HepG2 (cell line): ENCODE measurements at regions not wholly inside any gene's neighbourhood (a gene's known extent, or its start where the extent isn't known, plus 50 kb on each side); places are given as distances from the start of the nearest gene placed in this dataset.

Experiments
- ATAC-seq: fragments of 200-7000 bp; cut with Tn5 transposase; 3 replicates; pipeline ENCODE4 v1.9.1; 2020; ENCODE audit warnings: mild to moderate bottlenecking, moderate library complexity
- BruUV-seq: library from RNA; stranded (reverse); fragments of 400-500 nt; replicated peaks from 2 replicates; lab custom pipeline; 2021; lab: Mats Ljungman, UMichigan
- CTCF ChIA-PET: fragments of 300-600 bp; formaldehyde crosslinking; extraction: SDS; loops from one replicate; lab custom pipeline; 2021; ENCODE audit warnings: low total read pairs, inconsistent platforms, low intra/inter-chr PET ratio; lab: Yijun Ruan, JAX
- POLR2A ChIA-PET: fragments of 350-600 bp; sonication (Branson Sonifier 250); formaldehyde crosslinking; loops from one replicate; lab custom pipeline; 2020; ENCODE audit warnings: antibody characterized with exemption, inconsistent platforms; lab: Yijun Ruan, JAX
- DNase-seq: peaks from one replicate; pipeline ENCODE4 v3.0.0-alpha.2; 2015; ENCODE audit warnings: low spot score
- FAIRE-seq: peaks from 3 replicates; lab custom pipeline; 2011; peaks lifted over from hg19 to GRCh38; lab: Jason Lieb, UNC
- H2AFZ ChIP-seq: one replicate; pipeline ENCODE4 v1.6.1; 2011; ENCODE audit warnings: low read length, inconsistent platforms
- H3K27ac ChIP-seq: fragments of 300-600 bp; 3 replicates; pipeline ENCODE4 v1.8.0; 2011; ENCODE audit warnings: mixed run types, mild to moderate bottlenecking, mixed read lengths, low read length, inconsistent platforms; ENCODE audit not compliant: insufficient read depth; ENCODE audit errors: extremely low read length
- H3K27me3 ChIP-seq, 2 experiments: fragments of 200-600 bp in 1 of 2; 2 replicates in 1 of 2; 3 replicates in 1 of 2; pipeline versions ENCODE4 v1.6.0 to v1.8.0; 2011; ENCODE audit warnings: low read length in 2 of 2, mild to moderate bottlenecking in 2 of 2, moderate library complexity in 2 of 2, inconsistent platforms in 1 of 2; ENCODE audit not compliant: insufficient read depth in 2 of 2, control insufficient read depth in 1 of 2
- H3K36me3 ChIP-seq, 2 experiments: fragments of 200-600 bp in 1 of 2; replicated peaks in 1 of 2; 2 replicates in 1 of 2; 3 replicates in 1 of 2; pipeline versions ENCODE4 v1.5.1 to v1.8.0; 2011; ENCODE audit warnings: low read length in 2 of 2, inconsistent platforms in 1 of 2; ENCODE audit not compliant: insufficient read depth in 2 of 2, control insufficient read depth in 1 of 2
- H3K4me1 ChIP-seq: 2 replicates; pipeline ENCODE4 v1.5.1; 2012; ENCODE audit warnings: low read length, inconsistent platforms; ENCODE audit not compliant: insufficient read depth
- H3K4me2 ChIP-seq: 2 replicates; pipeline ENCODE4 v1.6.0; 2011; ENCODE audit warnings: low read depth, low read length, inconsistent platforms
- H3K4me3 ChIP-seq, 3 experiments: fragments of 200-600 bp in 1 of 3; sonication (generic), shearing (Covaris generic) in 1 of 3; replicated peaks in 1 of 3; 2 replicates each; pipeline ENCODE4 v1.5.1; 2011 to 2016; ENCODE audit warnings: low read length in 3 of 3, inconsistent platforms in 2 of 3, low read depth in 2 of 3, mild to moderate bottlenecking in 2 of 3, control low read depth in 1 of 3, mixed read lengths in 1 of 3; ENCODE audit not compliant: insufficient read depth in 1 of 3
- H3K79me2 ChIP-seq: one replicate; pipeline ENCODE4 v1.6.1; 2011; ENCODE audit warnings: low read length, inconsistent platforms; ENCODE audit not compliant: insufficient read depth
- H3K9ac ChIP-seq: 2 replicates; pipeline ENCODE4 v1.6.0; 2011; ENCODE audit warnings: mild to moderate bottlenecking, low read depth, low read length, inconsistent platforms; ENCODE audit not compliant: insufficient read depth
- H3K9me3 ChIP-seq: 2 replicates; pipeline ENCODE4 v1.5.1; 2012; ENCODE audit warnings: mild to moderate bottlenecking, low read length
- H4K20me1 ChIP-seq: 2 replicates; pipeline ENCODE4 v1.6.0; 2011; ENCODE audit warnings: inconsistent platforms, mild to moderate bottlenecking, low read length, moderate library complexity; ENCODE audit not compliant: insufficient read depth
- CC2D1A ChIP-seq: sonication (generic); formaldehyde crosslinking; IDR thresholded peaks from 2 replicates; pipeline ENCODE4 v1.8.1; 2023; ENCODE audit warnings: mild to moderate bottlenecking, missing genetic modification reagents
- CREM ChIP-seq, 2 experiments: sonication (generic) in 1 of 2; formaldehyde crosslinking in 1 of 2; IDR thresholded peaks; 2 replicates each; pipeline versions ENCODE4 v1.4.0 to v1.6.1; 2016 to 2020; ENCODE audit warnings: antibody characterized with exemption in 1 of 2, mild to moderate bottlenecking in 1 of 2, missing genetic modification reagents in 1 of 2
- ELF4 ChIP-seq: sonication (generic); formaldehyde crosslinking; IDR thresholded peaks from 2 replicates; pipeline ENCODE4 v1.5.0; 2020; ENCODE audit warnings: missing genetic modification reagents, mild to moderate bottlenecking, moderate library complexity, borderline replicate concordance
- FOXP1 ChIP-seq, 2 experiments: fragments of 450-650 bp in 1 of 2; IDR thresholded peaks; 2 replicates each; pipeline ENCODE4 v1.6.1; 2017 to 2018; ENCODE audit warnings: antibody characterized with exemption in 1 of 2
- HMG20B ChIP-seq: conservative IDR thresholded peaks from 2 replicates; pipeline ENCODE4 v1.6.1; 2016; ENCODE audit warnings: missing genetic modification reagents, missing compliant biosample characterization
- KAT2B ChIP-seq: fragments of 150-350 bp; IDR thresholded peaks from 2 replicates; pipeline ENCODE4 v1.6.1; 2014; ENCODE audit warnings: low read depth, low read length, borderline replicate concordance
- KDM4B ChIP-seq: sonication (generic); formaldehyde crosslinking; IDR thresholded peaks from 2 replicates; pipeline ENCODE4 v1.4.0; 2020; ENCODE audit warnings: missing genetic modification reagents
- MEIS2 ChIP-seq: sonication (generic); formaldehyde crosslinking; IDR thresholded peaks from 2 replicates; pipeline ENCODE4 v1.9.0; 2021; ENCODE audit warnings: mild to moderate bottlenecking, missing genetic modification reagents
- ZHX2 ChIP-seq, 2 experiments: sonication (generic) in 1 of 2; formaldehyde crosslinking in 1 of 2; IDR thresholded peaks; 2 replicates each; pipeline versions ENCODE4 v1.6.1 to v1.9.0; 2014 to 2022; ENCODE audit warnings: antibody characterized with exemption in 1 of 2, borderline replicate concordance in 1 of 2, inconsistent platforms in 1 of 2, low read depth in 1 of 2, missing genetic modification reagents in 1 of 2
- ZNF17 ChIP-seq: sonication (generic); formaldehyde crosslinking; IDR thresholded peaks from 2 replicates; pipeline ENCODE4 v1.5.0; 2020; ENCODE audit warnings: mild to moderate bottlenecking, missing genetic modification reagents
- ZNF576 ChIP-seq: sonication (generic); formaldehyde crosslinking; IDR thresholded peaks from 2 replicates; pipeline ENCODE4 v1.4.0; 2020; ENCODE audit warnings: mild to moderate bottlenecking, missing genetic modification reagents
- WGBS: methylation state at CpG from one replicate; pipeline ENCODE4 v1.1.6; 2017; ENCODE audit warnings: low lambda C conversion rate; 5-methylcytosine and 5-hydroxymethylcytosine counted together
- in situ Hi-C: cut with HindIII; loops from 2 replicates; pipeline ENCODE4 v1.10.0; 2017; ENCODE audit warnings: low pct_unique_long_range_greater_than_20kb; ENCODE audit not compliant: extremely low pct_ligation_motif_present
- intact Hi-C: fragments of 100-400 bp; cut with micrococcal nuclease; formaldehyde crosslinking; loops from one replicate; pipeline ENCODE4 v1.10.0; 2022; ENCODE audit not compliant: unreplicated experiment
- TF ChIP-seq, protein P1 (sequence below): IDR thresholded peaks from 2 replicates; pipeline ENCODE4 v1.6.1; 2016; ENCODE audit warnings: missing biosample characterization, missing genetic modification reagents, low read depth
- TF ChIP-seq, protein P2 (sequence below): sonication (generic); formaldehyde crosslinking; IDR thresholded peaks from 2 replicates; pipeline ENCODE4 v1.8.0; 2022; ENCODE audit warnings: missing genetic modification reagents, mild to moderate bottlenecking, moderate library complexity, borderline replicate concordance
- TF ChIP-seq, protein P3 (sequence below): sonication (generic); formaldehyde crosslinking; IDR thresholded peaks from 2 replicates; pipeline ENCODE4 v1.9.0; 2021; ENCODE audit warnings: missing genetic modification reagents, mild to moderate bottlenecking, borderline replicate concordance

DNA sequence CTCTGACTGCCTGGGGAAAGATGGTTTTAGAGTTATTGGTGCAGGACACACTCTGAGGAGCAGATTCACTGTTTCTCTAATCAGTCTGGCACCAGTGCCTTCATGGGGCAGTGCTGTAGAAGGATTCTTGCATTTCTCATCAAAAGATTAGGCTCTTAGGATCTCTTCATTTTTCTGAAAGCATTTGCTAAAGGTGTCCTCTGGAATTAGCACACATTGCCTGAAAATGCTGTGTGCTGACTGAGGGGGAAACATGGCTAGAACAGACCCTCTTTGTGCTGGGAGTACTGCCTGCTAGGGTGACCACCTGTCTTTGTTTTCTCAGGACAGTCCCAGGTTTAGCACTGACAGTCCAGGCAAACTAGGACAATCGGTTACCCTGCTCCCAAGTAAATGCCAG, 301.0 kb downstream of the PTEN start:
- Histone ChIP-seq H3K4me1 (no peaks in the 10 kb centered on the region), H4K20me1 (no peaks in the 10 kb centered on the region), H2AFZ (no peak overlapping the region), H3K27ac (no peak overlapping the region), H3K4me3 (no peak overlapping the region), H3K36me3 (no peaks in the 10 kb centered on the region), H3K9me3 (no peaks in the 10 kb centered on the region), H3K4me2 (no peak overlapping the region), H3K27me3 (no peaks in the 10 kb centered on the region), H3K9ac (no peak overlapping the region), H3K79me2 (no peaks in the 10 kb centered on the region)
- ChIA-PET CTCF (no interaction called here), POLR2A (no interaction called here)
- no TSS peak for BruUV-seq
- no peak for ATAC-seq
- no peak for FAIRE-seq
- intact Hi-C loops: no loop called here
- 0% methylated on average over 1 of the region's 1 CpG for WGBS
- no peak for DNase-seq
- in situ Hi-C loops: no loop called here
- TF ChIP-seq ZHX2 (IDR thresholded peaks at IDR 0.05; ENCODE audit: low read depth) (no peak), ZHX2 (CRISPR knock-in tag; IDR thresholded peaks at IDR 0.05; ENCODE audit: borderline replicate concordance) (no peak), FOXP1 (IDR thresholded peaks at IDR 0.05) (no peak), FOXP1 (CRISPR knock-in tag; IDR thresholded peaks at IDR 0.05) (no peak), KDM4B (CRISPR knock-in tag) (no peak), MEIS2 (CRISPR knock-in tag) (no peak), ZNF17 (no peak), CREM (IDR thresholded peaks at IDR 0.05) (no peak), CREM (CRISPR knock-in tag; IDR thresholded peaks at IDR 0.05) (no peak), KAT2B (no peak), HMG20B (no peak), CC2D1A (CRISPR knock-in tag) (no peak), ELF4 (CRISPR knock-in tag) (no peak), ZNF576 (no peak)
- TF ChIP-seq, protein P1, sequence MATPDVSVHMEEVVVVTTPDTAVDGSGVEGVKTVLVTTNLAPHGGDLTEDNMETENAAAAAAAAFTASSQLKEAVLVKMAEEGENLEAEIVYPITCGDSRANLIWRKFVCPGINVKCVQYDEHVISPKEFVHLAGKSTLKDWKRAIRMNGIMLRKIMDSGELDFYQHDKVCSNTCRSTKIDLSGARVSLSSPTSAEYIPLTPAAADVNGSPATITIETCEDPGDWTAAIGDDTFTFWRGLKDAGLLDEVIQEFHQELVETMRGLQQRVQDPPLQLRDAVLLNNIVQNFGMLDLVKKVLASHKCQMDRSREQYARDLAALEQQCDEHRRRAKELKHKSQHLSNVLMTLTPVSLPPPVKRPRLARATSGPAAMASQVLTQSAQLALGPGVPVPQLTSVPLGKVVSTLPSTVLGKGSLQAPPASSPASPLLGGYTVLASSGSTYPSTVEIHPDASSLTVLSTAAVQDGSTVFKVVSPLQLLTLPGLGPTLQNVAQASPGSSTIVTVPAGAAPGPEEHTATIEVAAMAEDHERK (CRISPR knock-in tag): no peak
- TF ChIP-seq, protein P2, sequence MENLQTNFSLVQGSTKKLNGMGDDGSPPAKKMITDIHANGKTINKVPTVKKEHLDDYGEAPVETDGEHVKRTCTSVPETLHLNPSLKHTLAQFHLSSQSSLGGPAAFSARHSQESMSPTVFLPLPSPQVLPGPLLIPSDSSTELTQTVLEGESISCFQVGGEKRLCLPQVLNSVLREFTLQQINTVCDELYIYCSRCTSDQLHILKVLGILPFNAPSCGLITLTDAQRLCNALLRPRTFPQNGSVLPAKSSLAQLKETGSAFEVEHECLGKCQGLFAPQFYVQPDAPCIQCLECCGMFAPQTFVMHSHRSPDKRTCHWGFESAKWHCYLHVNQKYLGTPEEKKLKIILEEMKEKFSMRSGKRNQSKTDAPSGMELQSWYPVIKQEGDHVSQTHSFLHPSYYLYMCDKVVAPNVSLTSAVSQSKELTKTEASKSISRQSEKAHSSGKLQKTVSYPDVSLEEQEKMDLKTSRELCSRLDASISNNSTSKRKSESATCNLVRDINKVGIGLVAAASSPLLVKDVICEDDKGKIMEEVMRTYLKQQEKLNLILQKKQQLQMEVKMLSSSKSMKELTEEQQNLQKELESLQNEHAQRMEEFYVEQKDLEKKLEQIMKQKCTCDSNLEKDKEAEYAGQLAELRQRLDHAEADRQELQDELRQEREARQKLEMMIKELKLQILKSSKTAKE (CRISPR knock-in tag): no peak
- TF ChIP-seq, protein P3, sequence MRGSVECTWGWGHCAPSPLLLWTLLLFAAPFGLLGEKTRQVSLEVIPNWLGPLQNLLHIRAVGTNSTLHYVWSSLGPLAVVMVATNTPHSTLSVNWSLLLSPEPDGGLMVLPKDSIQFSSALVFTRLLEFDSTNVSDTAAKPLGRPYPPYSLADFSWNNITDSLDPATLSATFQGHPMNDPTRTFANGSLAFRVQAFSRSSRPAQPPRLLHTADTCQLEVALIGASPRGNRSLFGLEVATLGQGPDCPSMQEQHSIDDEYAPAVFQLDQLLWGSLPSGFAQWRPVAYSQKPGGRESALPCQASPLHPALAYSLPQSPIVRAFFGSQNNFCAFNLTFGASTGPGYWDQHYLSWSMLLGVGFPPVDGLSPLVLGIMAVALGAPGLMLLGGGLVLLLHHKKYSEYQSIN (CRISPR knock-in tag): no peak
